ENCODE measurements at regions not wholly inside any gene's neighbourhood (a gene's known extent, or its start where the extent isn't known, plus 50 kb on each side); places are given as distances from the start of the nearest gene placed in this dataset.

GRCh38 chr7:69225259-69225943, 372.9 kb upstream of the AUTS2 start:
- Histone ChIP-seq H3K9me3 (ENCODE audit: control insufficient read depth in 4 of 4, low read length in 3 of 4) (no peaks in the 10 kb centered on the region), H3K27ac (ENCODE audit: low read depth in 1 of 2, low read length in 2 of 2) (no peak overlapping the region), H3K4me1 (ENCODE audit: control insufficient read depth in 4 of 4, insufficient read depth in 4 of 4, low read length in 3 of 4) (no peaks in the 10 kb centered on the region), H3K9ac (ENCODE audit: low read depth in 1 of 2, low read length in 2 of 2) (no peak overlapping the region), H3K4me3 (ENCODE audit: low read depth in 1 of 3, low read length in 3 of 3) (no peak overlapping the region), H3K36me3 (ENCODE audit: control insufficient read depth in 4 of 4, insufficient read depth in 3 of 4, low read depth in 1 of 4, low read length in 3 of 4) (no peaks in the 10 kb centered on the region), H3K27me3 (ENCODE audit: control insufficient read depth in 4 of 4, insufficient read depth in 4 of 4, low read length in 3 of 4) (no peaks in the 10 kb centered on the region)
- DNase-seq (ENCODE audit: low spot score) = no peak
- no peak for TF ChIP-seq ATF3 (IDR thresholded peaks at IDR 0.05)
- no peak for TF ChIP-seq REST (IDR thresholded peaks at IDR 0.05)
- no peak for TF ChIP-seq SP1 (IDR thresholded peaks at IDR 0.05)
- no peak for TF ChIP-seq YY1 (IDR thresholded peaks at IDR 0.05)
- TF ChIP-seq FOXA1 (IDR thresholded peaks at IDR 0.05) = no peak
- TF ChIP-seq NR2F2 (IDR thresholded peaks at IDR 0.05) = no peak
- no peak for TF ChIP-seq RXRA (IDR thresholded peaks at IDR 0.05)
- TF ChIP-seq JUND (IDR thresholded peaks at IDR 0.05) = no peak
- TF ChIP-seq HNF4G (IDR thresholded peaks at IDR 0.05) = no peak
- TF ChIP-seq TAF1 (conservative IDR thresholded peaks at IDR 0.05) = no peak
- TF ChIP-seq GABPA (IDR thresholded peaks at IDR 0.05 in 1 of 2, conservative IDR thresholded peaks at IDR 0.05 in 1 of 2) = no peak
- TF ChIP-seq CTCF (IDR thresholded peaks at IDR 0.05; ENCODE audit: low read depth, low read length, missing input control) = no peak
- no peak for TF ChIP-seq RAD21 (IDR thresholded peaks at IDR 0.05)
- no peak for TF ChIP-seq EGR1 (IDR thresholded peaks at IDR 0.05; ENCODE audit: low read depth in 2 of 2)
- no peak for TF ChIP-seq HNF4A (conservative IDR thresholded peaks at IDR 0.05)
- WGBS = 85% methylated on average over 6 of the region's 6 CpGs

GRCh38 chr7:69228212-69228811, 370.0 kb upstream of the AUTS2 start:
- no peaks in the 10 kb centered on the region for H3K36me3 ChIP-seq (ENCODE audit: control insufficient read depth in 4 of 4, insufficient read depth in 3 of 4, low read depth in 1 of 4, low read length in 3 of 4)
- H3K4me1 ChIP-seq (ENCODE audit: control insufficient read depth in 4 of 4, insufficient read depth in 4 of 4, low read length in 3 of 4) = peaks cover 0 to 7% (median 5%) of the 10 kb centered on the region in 4 donors
- no peaks in the 10 kb centered on the region for H3K27me3 ChIP-seq (ENCODE audit: control insufficient read depth in 4 of 4, insufficient read depth in 4 of 4, low read length in 3 of 4)
- H3K9me3 ChIP-seq (ENCODE audit: control insufficient read depth in 4 of 4, low read length in 3 of 4) = no peaks in the 10 kb centered on the region
- H3K9ac ChIP-seq (ENCODE audit: low read depth in 1 of 2, low read length in 2 of 2) = no peak overlapping the region
- no peak overlapping the region for H3K4me3 ChIP-seq (ENCODE audit: low read depth in 1 of 3, low read length in 3 of 3)
- WGBS = 92% methylated on average over 5 of the region's 5 CpGs
- H3K27ac ChIP-seq (ENCODE audit: low read depth in 1 of 2, low read length in 2 of 2) = no peak overlapping the region
- no peak for DNase-seq (ENCODE audit: low spot score)
- TF ChIP-seq RAD21 (IDR thresholded peaks at IDR 0.05) = no peak
- TF ChIP-seq EGR1 (IDR thresholded peaks at IDR 0.05; ENCODE audit: low read depth in 2 of 2) = no peak
- no peak for TF ChIP-seq JUND (IDR thresholded peaks at IDR 0.05)
- TF ChIP-seq ATF3 (IDR thresholded peaks at IDR 0.05) = no peak
- no peak for TF ChIP-seq REST (IDR thresholded peaks at IDR 0.05)
- no peak for TF ChIP-seq TAF1 (conservative IDR thresholded peaks at IDR 0.05)
- no peak for TF ChIP-seq SP1 (IDR thresholded peaks at IDR 0.05)
- no peak for TF ChIP-seq RXRA (IDR thresholded peaks at IDR 0.05)
- no peak for TF ChIP-seq YY1 (IDR thresholded peaks at IDR 0.05)
- no peak for TF ChIP-seq FOXA2 (IDR thresholded peaks at IDR 0.05)
- TF ChIP-seq NR2F2 (IDR thresholded peaks at IDR 0.05) = no peak
- no peak for TF ChIP-seq CTCF (IDR thresholded peaks at IDR 0.05; ENCODE audit: low read depth, low read length, missing input control)
